Omental fat pad (tissue), 3 donors: ENCODE measurements at regions not wholly inside any gene's neighbourhood (a gene's known extent, or its start where the extent isn't known, plus 50 kb on each side); places are given as distances from the start of the nearest gene placed in this dataset.
"Not testable (repeated sequence)": the region's sequence is repeated elsewhere in the genome, so short reads cannot be mapped to it uniquely, and the experiment has no call there.

ENCODE experiments used
- ATAC-seq: fragments of 150-250 bp; one replicate; pipeline ENCODE4 v1.9.1; 2016; ENCODE audit warnings: mild to moderate bottlenecking, moderate library complexity; ENCODE audit not compliant: low FRiP score
- DNase-seq: peaks from one replicate; pipeline ENCODE4 v3.0.0-alpha.2; 2019; ENCODE audit warnings: low spot score
- TF ChIP-seq, protein P1 (sequence below), 3 donors: fragments of 450-650 bp; IDR thresholded peaks; one replicate each; pipeline ENCODE4 v1.5.1; 2016 to 2017; ENCODE audit warnings: antibody characterized with exemption in 3 of 3, mild to moderate bottlenecking in 3 of 3, moderate library complexity in 2 of 3

DNA sequence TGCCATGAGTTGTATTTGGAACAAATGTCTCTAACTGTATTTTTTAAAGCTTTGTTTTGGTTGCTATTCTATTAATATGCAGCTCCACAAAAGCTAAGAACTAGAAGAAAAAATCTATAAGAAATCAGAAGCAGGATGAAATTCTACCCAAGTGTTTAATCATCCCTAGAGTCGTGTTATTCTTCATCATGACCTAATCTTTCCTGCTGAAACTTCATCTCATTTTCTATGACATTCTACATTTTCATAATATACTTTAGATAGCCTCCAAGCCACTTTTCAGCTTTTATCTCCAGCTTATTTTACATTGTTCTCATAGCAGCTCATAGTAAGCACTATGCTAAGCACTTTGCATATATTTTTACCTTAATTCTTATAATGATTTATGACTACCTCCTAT is 302.8 kb downstream of the FOXO1 start:
- TF ChIP-seq, protein P1, sequence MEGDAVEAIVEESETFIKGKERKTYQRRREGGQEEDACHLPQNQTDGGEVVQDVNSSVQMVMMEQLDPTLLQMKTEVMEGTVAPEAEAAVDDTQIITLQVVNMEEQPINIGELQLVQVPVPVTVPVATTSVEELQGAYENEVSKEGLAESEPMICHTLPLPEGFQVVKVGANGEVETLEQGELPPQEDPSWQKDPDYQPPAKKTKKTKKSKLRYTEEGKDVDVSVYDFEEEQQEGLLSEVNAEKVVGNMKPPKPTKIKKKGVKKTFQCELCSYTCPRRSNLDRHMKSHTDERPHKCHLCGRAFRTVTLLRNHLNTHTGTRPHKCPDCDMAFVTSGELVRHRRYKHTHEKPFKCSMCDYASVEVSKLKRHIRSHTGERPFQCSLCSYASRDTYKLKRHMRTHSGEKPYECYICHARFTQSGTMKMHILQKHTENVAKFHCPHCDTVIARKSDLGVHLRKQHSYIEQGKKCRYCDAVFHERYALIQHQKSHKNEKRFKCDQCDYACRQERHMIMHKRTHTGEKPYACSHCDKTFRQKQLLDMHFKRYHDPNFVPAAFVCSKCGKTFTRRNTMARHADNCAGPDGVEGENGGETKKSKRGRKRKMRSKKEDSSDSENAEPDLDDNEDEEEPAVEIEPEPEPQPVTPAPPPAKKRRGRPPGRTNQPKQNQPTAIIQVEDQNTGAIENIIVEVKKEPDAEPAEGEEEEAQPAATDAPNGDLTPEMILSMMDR (IDR thresholded peaks at IDR 0.05), result no peak
- DNase-seq (no peak), ATAC-seq (no peak)

DNA sequence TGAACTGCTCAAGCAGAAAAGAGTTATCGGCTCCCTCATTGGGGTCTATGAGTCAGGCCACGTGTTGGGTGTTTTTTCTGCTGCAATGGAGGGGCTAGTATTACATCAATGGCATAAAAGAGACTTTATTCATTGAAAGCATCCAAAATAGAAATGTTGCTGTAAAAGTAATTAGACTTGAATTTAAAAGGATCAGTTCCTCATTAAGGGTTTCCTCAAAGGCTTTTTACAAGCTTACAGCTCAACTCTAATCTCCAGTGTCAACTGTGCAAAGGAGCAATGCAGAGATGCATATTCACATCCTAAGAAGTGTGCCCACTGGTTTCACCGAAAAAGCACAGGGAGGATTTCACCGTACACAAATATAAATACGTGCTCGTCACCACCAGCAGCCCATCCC is 300.3 kb downstream of the FOXO1 start:
- ATAC-seq (no peak), DNase-seq (no peak)
- TF ChIP-seq, protein P1 (IDR thresholded peaks at IDR 0.05), result no peak

DNA sequence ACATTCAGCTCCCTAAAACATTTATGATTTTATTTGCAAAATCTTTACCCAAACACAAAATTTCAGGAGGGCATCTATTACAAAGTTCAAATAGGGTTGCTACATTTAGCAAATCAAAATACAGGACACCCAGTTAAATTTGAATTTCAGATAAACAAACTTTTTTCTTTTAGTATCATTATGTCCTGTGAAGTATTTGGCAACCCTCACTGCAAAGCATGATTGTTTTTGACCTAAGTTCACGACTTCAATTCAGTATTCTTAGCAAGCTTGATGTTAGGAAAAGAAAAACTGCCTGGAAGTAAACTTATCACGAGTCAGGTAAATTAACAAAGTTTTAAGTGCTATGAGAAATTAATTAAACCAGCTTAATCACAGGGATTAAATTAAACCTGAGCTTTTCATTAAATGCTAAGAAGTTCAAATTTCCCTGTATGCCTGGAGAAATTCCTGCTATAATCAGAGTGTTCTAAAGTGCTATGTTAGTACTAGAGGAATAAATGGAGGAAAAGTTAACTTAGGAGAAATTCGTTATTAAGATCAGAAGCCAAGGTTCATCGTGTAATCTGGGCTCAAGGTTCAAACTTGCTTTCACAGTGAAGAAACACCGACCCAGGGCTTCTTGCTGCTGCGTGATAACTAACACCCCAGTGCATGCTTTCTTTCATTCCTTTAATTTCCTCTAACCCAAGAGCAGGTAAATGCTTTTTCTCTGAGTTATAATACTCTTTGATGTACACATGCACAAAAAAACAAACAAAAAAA is 298.1 kb downstream of the FOXO1 start:
- DNase-seq (no peak), ATAC-seq (no peak)
- TF ChIP-seq, protein P1 (IDR thresholded peaks at IDR 0.05), result no peak

DNA sequence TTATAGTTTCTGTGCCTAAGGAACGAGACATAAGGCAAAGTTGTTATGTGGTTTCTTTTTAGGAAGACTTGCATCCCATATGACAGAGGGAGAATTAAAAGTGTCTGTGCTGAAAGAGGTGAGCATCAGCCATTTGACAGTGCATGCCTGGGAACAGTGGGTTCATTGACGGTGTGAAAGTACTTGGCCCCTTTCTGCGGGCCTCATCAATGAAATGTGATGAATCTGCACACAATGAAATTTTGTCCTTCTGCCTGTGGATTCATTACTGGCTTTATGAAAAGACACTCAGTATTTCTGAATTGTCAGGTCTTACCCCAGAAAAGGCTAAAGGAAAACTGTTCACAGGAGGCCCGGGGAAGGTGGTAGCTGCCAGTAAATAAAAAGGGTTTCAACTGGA is 295.8 kb downstream of the FOXO1 start:
- TF ChIP-seq, protein P1 (IDR thresholded peaks at IDR 0.05), result no peak
- DNase-seq, result no peak
- no peak for ATAC-seq

DNA sequence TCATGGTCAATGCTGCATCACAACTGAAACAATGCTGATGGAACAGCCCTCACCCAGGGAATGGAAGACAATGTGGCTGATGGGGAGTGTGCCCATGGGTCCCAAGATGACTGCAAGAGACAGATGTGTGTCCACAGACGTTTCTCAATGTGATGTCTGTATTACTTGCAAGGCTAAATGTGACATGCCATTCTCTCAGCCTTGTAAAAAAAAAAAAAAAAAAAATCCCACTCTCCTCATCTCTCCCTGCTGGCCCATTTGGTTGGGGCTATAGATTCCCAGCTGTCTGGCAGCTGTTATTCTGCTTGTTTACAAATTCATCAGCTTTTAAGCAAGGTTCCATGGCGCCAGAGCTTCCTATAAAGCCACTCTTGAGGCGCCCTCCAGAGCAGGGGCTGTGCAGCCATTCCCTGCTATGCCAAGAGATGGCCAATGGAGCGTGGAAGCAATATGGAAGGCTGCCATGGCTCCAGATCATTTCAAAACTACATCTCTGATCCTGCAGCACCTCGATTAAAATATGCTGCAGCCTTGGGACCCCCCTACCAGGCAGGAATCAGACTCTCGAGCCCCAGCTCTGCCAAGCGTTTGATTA is 294.8 kb downstream of the FOXO1 start:
- ATAC-seq (no peak), DNase-seq (no peak)
- TF ChIP-seq, protein P1 (IDR thresholded peaks at IDR 0.05), result no peak

DNA sequence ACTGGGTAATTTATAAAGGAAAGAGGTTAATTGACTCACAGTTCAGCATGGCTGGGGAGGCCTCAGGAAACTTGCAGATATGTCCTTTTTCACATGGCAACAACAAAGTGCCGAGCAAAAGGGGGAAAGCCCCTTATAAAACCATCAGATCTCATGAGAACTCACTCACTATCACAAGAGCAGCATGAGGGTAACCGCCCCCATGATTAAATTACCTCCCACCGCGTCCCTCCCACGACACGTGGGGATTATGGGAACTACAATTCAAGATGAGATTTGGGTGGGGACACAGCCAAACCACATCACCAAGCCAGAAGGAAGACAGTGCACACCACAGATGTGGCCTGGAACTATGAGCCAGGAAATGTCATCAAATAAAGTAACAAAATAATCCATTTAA is 292.8 kb downstream of the FOXO1 start:
- not testable (repeated sequence) for DNase-seq, ATAC-seq

DNA sequence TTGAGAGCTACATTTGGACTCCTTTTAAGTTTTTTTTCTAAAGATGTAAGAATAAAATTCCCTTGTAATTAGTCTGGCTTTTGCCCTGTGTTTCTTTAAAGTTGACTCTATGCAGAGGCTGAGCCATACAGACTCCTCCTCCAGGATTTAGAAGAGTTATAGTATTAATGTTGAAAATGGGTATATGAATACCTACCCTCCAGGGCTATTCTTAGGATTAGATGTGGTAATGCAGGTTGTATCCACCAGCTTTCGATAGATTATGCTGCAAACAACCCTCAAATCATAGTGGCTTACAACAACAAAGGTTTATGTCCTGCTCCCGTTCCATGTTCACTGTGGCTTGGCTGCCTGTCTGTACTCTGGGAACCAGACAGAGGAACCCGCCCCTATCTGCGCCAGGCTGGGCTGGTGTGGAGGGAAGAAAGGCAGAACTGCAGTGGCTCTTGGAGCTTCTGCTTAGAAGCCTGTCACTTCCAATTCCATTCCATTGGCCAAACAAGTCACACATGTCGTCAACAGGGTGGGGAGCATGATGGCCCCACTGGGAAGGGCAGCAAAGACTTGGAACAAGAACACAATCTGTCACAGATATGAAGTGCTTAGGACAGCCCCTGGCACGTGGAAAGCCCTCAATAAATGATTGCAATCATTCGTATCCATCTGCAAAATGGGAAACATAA is 290.8 kb downstream of the FOXO1 start:
- TF ChIP-seq, protein P1 (IDR thresholded peaks at IDR 0.05), result no peak
- no peak for DNase-seq
- no peak for ATAC-seq
